K562 (cell line): ENCODE measurements at regions not wholly inside any gene's neighbourhood (a gene's known extent, or its start where the extent isn't known, plus 50 kb on each side); places are given as distances from the start of the nearest gene placed in this dataset.

ENCODE experiments used
- ATAC-seq: fragments of 200-7000 bp; cut with Tn5 transposase; 3 replicates; pipeline ENCODE4 v1.9.1; 2020; ENCODE audit warnings: moderate library complexity
- BruUV-seq: library from RNA; stranded (reverse); fragments of 400-500 nt; replicated peaks from 2 replicates; lab custom pipeline; 2021; lab: Mats Ljungman, UMichigan
- CTCF ChIA-PET: fragments of 300-600 bp; formaldehyde crosslinking; extraction: SDS; loops from one replicate; lab custom pipeline; 2021; ENCODE audit warnings: low intra/inter-chr PET ratio; lab: Yijun Ruan, JAX
- POLR2A ChIA-PET: fragments of 300-600, 350-650 bp; sonication (Branson Sonifier 250); formaldehyde crosslinking; extraction: SDS; loops from one replicate; lab custom pipeline; 2021; ENCODE audit warnings: antibody characterized with exemption, inconsistent platforms; lab: Yijun Ruan, JAX
- DNase-seq, 4 experiments: peaks; one replicate each; pipeline versions ENCODE4 v3.0.0 to v3.0.0-alpha.2; 2011 to 2018; ENCODE audit warnings: low spot score in 3 of 4, mixed read lengths in 3 of 4; ENCODE audit errors: extremely low read depth in 1 of 4
- FAIRE-seq: peaks from 2 replicates; lab custom pipeline; 2011; peaks lifted over from hg19 to GRCh38; lab: Jason Lieb, UNC
- H2AFZ ChIP-seq: 2 replicates; pipeline ENCODE4 v1.6.0; 2011; ENCODE audit warnings: low read depth, low read length, control low read depth, inconsistent platforms
- H3K27ac ChIP-seq: fragments of 200-600 bp; 3 replicates; pipeline ENCODE4 v1.8.0; 2011; ENCODE audit warnings: low read depth, mild to moderate bottlenecking, control low read depth, inconsistent platforms, low read length, moderate library complexity, mixed read lengths; ENCODE audit errors: extremely low read depth
- H3K27me3 ChIP-seq, 2 experiments: fragments of 300-600 bp in 1 of 2; 2 replicates in 1 of 2; 3 replicates in 1 of 2; pipeline versions ENCODE4 v1.6.0 to v1.8.0; 2011; ENCODE audit warnings: inconsistent platforms in 2 of 2, low read length in 2 of 2, mild to moderate bottlenecking in 1 of 2, mixed read lengths in 1 of 2, moderate library complexity in 1 of 2; ENCODE audit not compliant: control insufficient read depth in 2 of 2, insufficient read depth in 2 of 2
- H3K36me3 ChIP-seq: fragments of 300-600 bp; 3 replicates; pipeline ENCODE4 v1.8.0; 2011; ENCODE audit warnings: mild to moderate bottlenecking, low read length, inconsistent platforms; ENCODE audit not compliant: control insufficient read depth, insufficient read depth
- H3K4me1 ChIP-seq, 2 experiments: fragments of 200-600 bp in 1 of 2; replicated peaks in 1 of 2; 2 replicates in 1 of 2; 3 replicates in 1 of 2; pipeline versions ENCODE4 v1.5.1 to v1.8.0; 2011; ENCODE audit warnings: inconsistent platforms in 2 of 2, low read length in 2 of 2, mild to moderate bottlenecking in 1 of 2, mixed read lengths in 1 of 2, moderate library complexity in 1 of 2; ENCODE audit not compliant: control insufficient read depth in 2 of 2, insufficient read depth in 2 of 2
- H3K4me2 ChIP-seq: 2 replicates; pipeline ENCODE4 v1.6.1; 2011; ENCODE audit warnings: low read length, control low read depth, inconsistent platforms, mixed read lengths; ENCODE audit not compliant: insufficient read depth
- H3K4me3 ChIP-seq: fragments of 200-600 bp; sonication (generic), shearing (Covaris generic); 2 replicates; pipeline ENCODE4 v1.5.1; 2016; ENCODE audit warnings: control low read depth, inconsistent platforms
- H3K79me2 ChIP-seq: fragments of 200-600 bp; 3 replicates; pipeline ENCODE4 v1.8.0; 2011; ENCODE audit warnings: low read length, inconsistent platforms; ENCODE audit not compliant: control insufficient read depth, insufficient read depth
- H3K9ac ChIP-seq, 2 experiments: 2 replicates each; pipeline versions ENCODE4 v1.6.0 to v1.6.1; 2011; ENCODE audit warnings: low read depth in 2 of 2, low read length in 2 of 2, control low read depth in 1 of 2, inconsistent platforms in 1 of 2, mild to moderate bottlenecking in 1 of 2, mixed read lengths in 1 of 2; ENCODE audit not compliant: insufficient read depth in 1 of 2
- H3K9me1 ChIP-seq: one replicate; pipeline ENCODE4 v1.6.0; 2011; ENCODE audit warnings: inconsistent platforms, mild to moderate bottlenecking, low read length, moderate library complexity; ENCODE audit not compliant: control insufficient read depth, insufficient read depth
- H3K9me3 ChIP-seq: replicated peaks from 2 replicates; pipeline ENCODE4 v1.5.1; 2011; ENCODE audit warnings: low read depth, low read length, inconsistent platforms; ENCODE audit not compliant: control insufficient read depth, insufficient read depth
- H4K20me1 ChIP-seq: replicated peaks from 2 replicates; pipeline ENCODE4 v1.6.1; 2011; ENCODE audit warnings: low read length, inconsistent platforms, mixed read lengths; ENCODE audit not compliant: control insufficient read depth, insufficient read depth
- ELF4 ChIP-seq: fragments of 450-650 bp; formaldehyde crosslinking; IDR thresholded peaks from 2 replicates; pipeline ENCODE4 v1.4.0; 2022; ENCODE audit warnings: missing genetic modification characterization
- FOXA1 ChIP-seq: fragments of 450-650 bp; IDR thresholded peaks from 2 replicates; pipeline ENCODE4 v1.6.1; 2016; ENCODE audit warnings: mild to moderate bottlenecking, borderline replicate concordance
- HNRNPLL ChIP-seq: fragments of 200-400 bp; formaldehyde crosslinking; IDR thresholded peaks from 2 replicates; pipeline ENCODE4 v1.6.1; 2017; ENCODE audit warnings: low read length, low read depth, mild to moderate bottlenecking; ENCODE audit not compliant: poor library complexity, severe bottlenecking
- NFIX ChIP-seq: fragments of 250-450 bp; sonication (Bioruptor Pico); IDR thresholded peaks from 2 replicates; pipeline ENCODE4 v1.4.0; 2020; ENCODE audit warnings: low read depth, mild to moderate bottlenecking, moderate library complexity
- SUPT5H ChIP-seq: fragments of 450-650 bp; IDR thresholded peaks from 2 replicates; pipeline ENCODE4 v1.6.1; 2016
- TAF7 ChIP-seq: fragments of 450-650 bp; IDR thresholded peaks from 2 replicates; pipeline ENCODE4 v1.6.1; 2016; ENCODE audit warnings: missing genetic modification characterization, missing compliant biosample characterization
- ZC3H4 ChIP-seq: sonication (generic); formaldehyde crosslinking; IDR thresholded peaks from 2 replicates; pipeline ENCODE4 v1.9.0; 2021; ENCODE audit warnings: missing genetic modification reagents, borderline replicate concordance
- WGBS: fragments of 100-300 bp; shearing (Covaris generic); methylation state at CpG from one replicate; pipeline ENCODE4 v1.1.6; 2016; ENCODE audit warnings: low coverage, mixed read lengths; ENCODE audit not compliant: insufficient coverage; ENCODE audit errors: missing lambda C conversion rate; 5-methylcytosine and 5-hydroxymethylcytosine counted together
- in situ Hi-C: fragments of 300-500 bp; cut with MboI; formaldehyde crosslinking; loops from 4 replicates; pipeline ENCODE4 v1.15.0; 2018; ENCODE audit warnings: inconsistent platforms, mixed read lengths
- intact Hi-C: fragments of 100-400 bp; cut with micrococcal nuclease; formaldehyde crosslinking; loops from 2 replicates; pipeline ENCODE4 v1.14.2; 2022
- TF ChIP-seq, protein P1 (sequence below): fragments of 450-650 bp; IDR thresholded peaks from one replicate; pipeline ENCODE4 v1.6.1; 2018; ENCODE audit warnings: mild to moderate bottlenecking, moderate library complexity; ENCODE audit not compliant: partially characterized antibody

DNA sequence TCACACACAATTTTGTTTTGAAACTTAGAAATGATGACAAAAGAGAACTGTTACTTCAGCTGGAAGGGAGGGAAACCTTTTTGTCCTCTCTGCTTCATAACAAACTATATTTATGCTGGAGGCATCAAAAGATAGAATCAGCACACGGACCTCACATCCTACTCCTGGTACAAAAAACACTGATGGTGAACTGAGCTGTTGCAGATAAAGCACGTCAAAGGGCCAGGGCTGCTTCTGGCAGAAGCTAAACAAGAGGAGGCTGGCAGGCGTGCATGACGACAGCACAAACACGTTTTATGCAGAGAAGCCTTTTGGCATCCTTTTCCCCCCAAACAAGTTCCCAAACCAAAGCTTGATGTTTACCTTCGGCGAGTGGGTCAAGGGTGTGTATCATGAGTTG, 169.6 kb downstream of the SLC24A2 start:
- no peaks in the 10 kb centered on the region for H3K9me3 ChIP-seq
- no peak overlapping the region for H3K27ac ChIP-seq
- no peak overlapping the region for H3K4me3 ChIP-seq
- no peak for TF ChIP-seq HNRNPLL
- TF ChIP-seq SUPT5H, result no peak
- no peak for TF ChIP-seq ZC3H4 (CRISPR knock-in tag)
- TF ChIP-seq ELF4 (CRISPR knock-in tag), result no peak
- no peak for TF ChIP-seq TAF7 (tag)
- DNase-seq (no peak), ATAC-seq (no peak), FAIRE-seq (no peak)
- no peaks in the 10 kb centered on the region for H3K36me3 ChIP-seq
- no peaks in the 10 kb centered on the region; a peak in 1 of 5 replicates for H3K4me1 ChIP-seq
- H4K20me1 ChIP-seq, result no peaks in the 10 kb centered on the region
- no peak overlapping the region for H2AFZ ChIP-seq
- in situ Hi-C loops (no loop called here), intact Hi-C loops (no loop called here)
- POLR2A ChIA-PET, result interaction anchor here (0.6 kb wide), 1 partner anchor 22 kb away, joined by 3 read pairs; no protein-coding TSS in a partner anchor
- 7% methylated on average over 7 of the region's 7 CpGs for WGBS
- H3K79me2 ChIP-seq, result no peaks in the 10 kb centered on the region
- no TSS peak for BruUV-seq
- no peak overlapping the region for H3K4me2 ChIP-seq
- no peaks in the 10 kb centered on the region for H3K9me1 ChIP-seq
- CTCF ChIA-PET, result no interaction called here
- no peak overlapping the region for H3K9ac ChIP-seq
- no peaks in the 10 kb centered on the region for H3K27me3 ChIP-seq

DNA sequence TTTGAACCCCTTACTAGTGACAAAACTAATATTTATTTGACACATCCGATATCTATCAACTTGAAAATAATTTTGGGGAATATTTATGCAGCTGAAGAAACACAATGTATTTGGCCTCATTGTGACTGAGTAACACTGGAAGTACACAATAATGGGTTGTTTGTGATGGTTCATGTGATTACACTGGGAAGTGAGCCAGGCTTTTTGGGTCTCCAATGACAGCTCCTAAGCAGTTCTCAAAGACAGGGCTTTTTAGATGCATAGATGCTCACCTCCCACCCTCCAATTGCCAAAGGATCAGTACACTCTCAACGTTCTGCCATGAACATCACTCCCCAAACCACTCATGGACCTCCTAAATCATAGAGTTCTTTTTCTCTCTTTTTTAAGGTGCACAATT, 170.0 kb downstream of the SLC24A2 start:
- Histone ChIP-seq H3K4me2 (no peak overlapping the region), H3K9me3 (no peaks in the 10 kb centered on the region), H3K27ac (no peak overlapping the region), H4K20me1 (no peaks in the 10 kb centered on the region), H3K27me3 (no peaks in the 10 kb centered on the region), H3K79me2 (no peaks in the 10 kb centered on the region), H3K9me1 (no peaks in the 10 kb centered on the region), H2AFZ (no peak overlapping the region), H3K9ac (no peak overlapping the region), H3K4me1 (no peaks in the 10 kb centered on the region; a peak in 1 of 5 replicates), H3K4me3 (no peak overlapping the region), H3K36me3 (no peaks in the 10 kb centered on the region)
- DNase-seq, result no peak
- no TSS peak for BruUV-seq
- in situ Hi-C loops, result no loop called here
- intact Hi-C loops, result no loop called here
- 15% methylated on average over 2 of the region's 2 CpGs for WGBS
- no peak for ATAC-seq
- CTCF ChIA-PET, result no interaction called here
- POLR2A ChIA-PET, result interaction anchor here (0.6 kb wide), 1 partner anchor 22 kb away, joined by 3 read pairs; no protein-coding TSS in a partner anchor
- FAIRE-seq, result no peak
- TF ChIP-seq NFIX (CRISPR knock-in tag) (no peak), FOXA1 (no peak)
- TF ChIP-seq, protein P1, sequence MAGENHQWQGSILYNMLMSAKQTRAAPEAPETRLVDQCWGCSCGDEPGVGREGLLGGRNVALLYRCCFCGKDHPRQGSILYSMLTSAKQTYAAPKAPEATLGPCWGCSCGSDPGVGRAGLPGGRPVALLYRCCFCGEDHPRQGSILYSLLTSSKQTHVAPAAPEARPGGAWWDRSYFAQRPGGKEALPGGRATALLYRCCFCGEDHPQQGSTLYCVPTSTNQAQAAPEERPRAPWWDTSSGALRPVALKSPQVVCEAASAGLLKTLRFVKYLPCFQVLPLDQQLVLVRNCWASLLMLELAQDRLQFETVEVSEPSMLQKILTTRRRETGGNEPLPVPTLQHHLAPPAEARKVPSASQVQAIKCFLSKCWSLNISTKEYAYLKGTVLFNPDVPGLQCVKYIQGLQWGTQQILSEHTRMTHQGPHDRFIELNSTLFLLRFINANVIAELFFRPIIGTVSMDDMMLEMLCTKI, result no peak
